IPS-18a (cell line): ENCODE measurements at regions not wholly inside any gene's neighbourhood (a gene's known extent, or its start where the extent isn't known, plus 50 kb on each side); places are given as distances from the start of the nearest gene placed in this dataset.

Experiments
- H3K27ac ChIP-seq: one replicate; pipeline ENCODE4 v1.5.1; 2013; ENCODE audit warnings: low read length
- H3K27me3 ChIP-seq: one replicate; pipeline ENCODE4 v1.6.1; 2013; ENCODE audit warnings: mild to moderate bottlenecking, low read length; ENCODE audit not compliant: control insufficient read depth, insufficient read depth
- H3K36me3 ChIP-seq: one replicate; pipeline ENCODE4 v1.6.1; 2013; ENCODE audit warnings: low read depth, low read length; ENCODE audit not compliant: control insufficient read depth
- H3K4me1 ChIP-seq: one replicate; pipeline ENCODE4 v1.6.1; 2013; ENCODE audit warnings: low read depth, low read length; ENCODE audit not compliant: control insufficient read depth
- H3K4me3 ChIP-seq: one replicate; pipeline ENCODE4 v1.5.1; 2013; ENCODE audit warnings: low read length
- H3K9ac ChIP-seq: one replicate; pipeline ENCODE4 v1.6.1; 2013; ENCODE audit warnings: mild to moderate bottlenecking, low read length, moderate library complexity
- H3K9me3 ChIP-seq: one replicate; pipeline ENCODE4 v1.6.1; 2013; ENCODE audit warnings: low read depth, low read length; ENCODE audit not compliant: control insufficient read depth

DNA sequence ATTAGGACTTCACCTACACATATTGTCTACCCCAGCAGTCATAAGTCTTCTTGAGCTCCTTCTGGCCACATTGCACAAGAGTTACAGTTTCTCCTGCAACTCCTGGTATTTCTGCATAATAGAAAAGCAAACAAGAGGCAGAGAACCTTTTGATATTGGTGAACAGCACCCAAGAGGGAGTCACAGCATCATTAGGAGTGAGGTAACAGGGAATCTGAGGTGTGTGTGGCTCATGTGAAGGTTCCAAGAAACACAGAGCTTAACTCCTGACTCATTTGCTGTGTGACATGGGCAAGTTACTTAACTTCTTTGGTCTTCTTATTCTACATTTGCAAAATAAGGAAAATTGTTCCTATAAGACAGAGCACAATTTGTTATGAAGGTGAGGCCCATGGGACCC is 374.6 kb downstream of the INSC start:
- Histone ChIP-seq H3K27ac (no peak overlapping the region), H3K4me3 (no peak overlapping the region), H3K9me3 (no peaks in the 10 kb centered on the region), H3K4me1 (no peaks in the 10 kb centered on the region), H3K36me3 (no peaks in the 10 kb centered on the region), H3K9ac (no peak overlapping the region), H3K27me3 (no peaks in the 10 kb centered on the region)

DNA sequence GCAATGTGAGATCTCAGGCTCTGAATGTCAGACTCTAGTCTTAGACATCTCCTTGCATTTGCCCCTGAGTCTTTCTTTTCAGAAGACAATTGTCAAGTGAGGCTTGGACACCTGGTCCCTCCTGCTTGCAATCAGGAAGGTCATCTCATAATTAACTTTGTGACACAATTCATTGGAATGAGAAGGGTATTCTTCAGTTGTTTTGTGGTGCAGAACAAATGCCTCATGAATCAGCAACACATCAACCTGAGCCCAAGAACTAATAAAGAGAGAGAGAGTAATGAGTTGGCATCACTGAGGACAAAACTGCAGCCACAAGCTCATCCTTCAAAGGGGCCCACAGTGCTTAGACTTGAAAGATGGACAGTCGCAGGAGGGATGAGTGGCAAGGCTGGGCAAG is 375.8 kb downstream of the INSC start:
- no peaks in the 10 kb centered on the region for H3K4me1 ChIP-seq

DNA sequence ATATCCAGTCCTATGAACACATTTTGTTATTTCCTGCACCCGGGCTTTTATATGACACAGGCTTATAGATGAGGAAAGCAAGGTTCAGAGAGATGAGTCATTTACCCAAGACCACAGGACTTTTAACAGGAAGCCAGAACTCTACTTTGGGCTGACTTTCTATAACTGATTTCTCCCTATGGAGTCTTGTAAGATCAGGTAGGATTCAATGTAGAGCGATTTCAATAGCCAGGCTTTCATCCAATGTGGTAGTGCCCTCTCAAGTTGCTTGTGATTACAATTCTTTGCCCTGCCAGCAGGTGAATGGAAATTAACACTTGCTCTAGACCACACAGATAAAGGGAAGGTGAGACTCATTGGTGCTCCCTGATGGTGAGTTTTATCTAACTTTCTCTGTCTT is 378.3 kb downstream of the INSC start:
- Histone ChIP-seq H3K27me3 (no peaks in the 10 kb centered on the region), H3K9me3 (no peaks in the 10 kb centered on the region)

More for the DNA sequence above, 375.8 kb downstream of the INSC start:
- Histone ChIP-seq H3K9ac (no peak overlapping the region), H3K9me3 (no peaks in the 10 kb centered on the region), H3K4me3 (no peak overlapping the region), H3K27ac (no peak overlapping the region), H3K36me3 (no peaks in the 10 kb centered on the region), H3K27me3 (no peaks in the 10 kb centered on the region)

DNA sequence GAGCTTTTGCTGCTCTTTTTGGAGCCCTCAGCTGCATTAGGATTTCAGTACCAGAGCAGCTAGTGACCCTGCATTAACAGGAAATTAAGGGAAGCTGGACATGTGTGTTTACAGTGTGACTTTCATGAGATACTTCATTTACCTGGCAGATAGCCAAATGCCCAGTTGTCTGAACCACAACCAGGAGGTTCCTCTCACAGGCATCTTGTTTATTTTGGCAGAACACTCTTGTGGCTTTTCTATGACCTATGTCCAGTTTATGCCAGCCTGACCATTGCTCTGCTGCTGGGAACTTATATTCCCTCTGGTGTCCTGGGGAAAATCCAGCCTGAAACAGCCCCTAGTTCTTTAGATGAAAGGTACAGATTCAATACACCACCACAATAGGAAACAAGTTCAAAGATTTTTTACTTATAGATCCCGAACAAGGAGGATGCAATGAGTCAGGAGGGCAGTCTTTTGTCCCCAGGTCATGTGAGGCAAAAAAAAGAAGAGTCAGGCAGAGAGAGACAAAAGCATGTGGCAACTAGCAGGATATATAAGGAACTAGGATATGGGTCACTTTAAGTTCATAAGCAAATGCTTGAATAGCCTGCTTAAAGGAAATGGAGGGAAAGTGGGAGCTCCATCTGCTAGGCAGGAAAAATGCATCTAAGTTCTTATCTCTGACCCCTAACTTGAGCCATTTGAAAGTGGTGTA is 379.3 kb downstream of the INSC start:
- no peak overlapping the region for H3K4me3 ChIP-seq
- no peaks in the 10 kb centered on the region for H3K27me3 ChIP-seq
- no peak overlapping the region for H3K27ac ChIP-seq
- H3K36me3 ChIP-seq = no peaks in the 10 kb centered on the region
- no peak overlapping the region for H3K9ac ChIP-seq
- no peaks in the 10 kb centered on the region for H3K9me3 ChIP-seq
- H3K4me1 ChIP-seq = peaks cover 5% of the 10 kb centered on the region

More for the DNA sequence above, 378.3 kb downstream of the INSC start:
- Histone ChIP-seq H3K4me3 (no peak overlapping the region), H3K4me1 (peaks cover 5% of the 10 kb centered on the region), H3K36me3 (no peaks in the 10 kb centered on the region), H3K9ac (no peak overlapping the region), H3K27ac (no peak overlapping the region)

DNA sequence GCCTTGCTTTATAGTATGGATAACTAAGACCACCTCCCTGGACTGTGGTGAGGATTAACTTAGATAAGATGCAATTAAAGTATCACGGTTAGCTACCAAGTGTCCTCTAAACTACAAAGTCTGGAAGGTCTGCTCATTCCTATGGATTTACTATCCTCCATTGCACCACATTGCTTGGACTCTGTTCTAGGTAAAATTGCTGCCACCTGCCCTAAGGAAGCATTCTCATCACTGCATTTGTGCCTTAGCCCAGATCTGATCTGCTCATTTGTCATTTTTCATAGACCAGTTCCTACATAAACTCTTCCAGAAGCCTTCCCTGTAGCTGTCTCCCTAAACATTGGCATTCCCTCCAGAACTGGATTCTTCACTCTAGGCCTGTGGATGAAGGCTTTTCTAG is 380.0 kb downstream of the INSC start:
- Histone ChIP-seq H3K27ac (no peak overlapping the region), H3K9ac (no peak overlapping the region), H3K27me3 (no peaks in the 10 kb centered on the region), H3K4me3 (no peak overlapping the region), H3K36me3 (no peaks in the 10 kb centered on the region), H3K9me3 (no peaks in the 10 kb centered on the region), H3K4me1 (peaks cover 5% of the 10 kb centered on the region)

DNA sequence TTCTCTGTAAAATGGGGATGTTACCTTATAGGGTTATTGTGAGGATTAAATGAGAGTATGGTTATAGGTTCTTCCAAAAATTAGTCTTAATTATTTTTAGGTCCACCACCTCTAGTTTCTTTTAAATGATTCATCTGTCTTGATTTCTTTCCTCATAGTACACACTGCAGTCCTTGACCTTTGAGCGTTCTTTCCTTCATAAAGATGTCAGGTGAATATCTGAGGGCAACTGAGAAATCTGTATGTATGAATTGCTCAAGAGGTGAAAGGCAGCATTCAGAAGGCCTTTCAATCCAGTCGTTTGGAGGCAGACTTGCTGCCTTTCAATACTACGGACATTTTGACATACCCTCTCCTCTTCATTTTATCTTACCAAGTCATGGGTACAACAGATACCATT is 380.7 kb downstream of the INSC start:
- H3K9ac ChIP-seq = no peak overlapping the region
- H3K36me3 ChIP-seq = no peaks in the 10 kb centered on the region
- H3K4me3 ChIP-seq = no peak overlapping the region
- no peaks in the 10 kb centered on the region for H3K27me3 ChIP-seq
- H3K4me1 ChIP-seq = peaks cover 5% of the 10 kb centered on the region
- no peak overlapping the region for H3K27ac ChIP-seq
- H3K9me3 ChIP-seq = no peaks in the 10 kb centered on the region

DNA sequence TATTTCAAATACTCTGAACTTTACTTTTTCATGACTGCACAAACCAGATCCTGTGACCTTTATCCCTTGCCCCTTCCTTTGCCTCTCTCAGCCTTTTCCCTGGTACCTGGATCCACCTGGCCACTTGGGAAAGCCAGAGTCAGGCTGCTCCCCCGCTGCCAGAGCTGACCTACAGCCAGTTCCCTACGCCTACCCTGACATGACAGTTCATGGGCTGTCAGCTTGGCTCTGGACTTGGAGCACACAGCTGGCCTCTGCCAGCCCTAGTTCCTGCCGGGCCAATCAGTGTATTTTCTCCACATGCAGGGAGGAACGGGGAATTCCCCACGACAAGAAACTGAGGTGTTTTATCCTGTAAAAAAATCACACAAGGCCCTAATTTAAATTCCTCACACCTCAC is 382.6 kb downstream of the INSC start:
- Histone ChIP-seq H3K9me3 (no peaks in the 10 kb centered on the region), H3K4me3 (no peak overlapping the region), H3K36me3 (no peaks in the 10 kb centered on the region), H3K9ac (no peak overlapping the region), H3K4me1 (peaks cover 10% of the 10 kb centered on the region), H3K27me3 (no peaks in the 10 kb centered on the region), H3K27ac (no peak overlapping the region)

DNA sequence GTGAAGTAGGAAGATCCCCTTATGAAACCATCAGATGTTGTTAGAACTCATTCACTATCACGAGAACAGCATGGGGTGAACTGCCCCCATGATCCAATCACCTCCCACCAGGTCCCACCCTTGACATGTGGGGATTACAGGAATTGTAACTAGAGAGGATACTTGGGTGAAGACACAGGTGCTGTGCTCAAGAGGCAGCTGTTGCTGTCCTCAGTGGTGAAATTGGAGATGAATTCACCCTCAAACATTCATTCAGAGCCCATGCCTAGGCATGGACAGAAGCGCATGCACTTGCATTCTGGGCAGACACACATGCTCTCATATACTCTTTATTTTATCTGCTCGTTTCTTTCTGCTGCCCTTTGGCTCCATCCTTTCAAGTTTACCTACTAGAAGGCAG is 385.0 kb downstream of the INSC start:
- Histone ChIP-seq H3K4me1 (peaks cover 10% of the 10 kb centered on the region), H3K9ac (no peak overlapping the region), H3K4me3 (no peak overlapping the region), H3K27ac (no peak overlapping the region), H3K27me3 (no peaks in the 10 kb centered on the region), H3K36me3 (no peaks in the 10 kb centered on the region), H3K9me3 (no peaks in the 10 kb centered on the region)

DNA sequence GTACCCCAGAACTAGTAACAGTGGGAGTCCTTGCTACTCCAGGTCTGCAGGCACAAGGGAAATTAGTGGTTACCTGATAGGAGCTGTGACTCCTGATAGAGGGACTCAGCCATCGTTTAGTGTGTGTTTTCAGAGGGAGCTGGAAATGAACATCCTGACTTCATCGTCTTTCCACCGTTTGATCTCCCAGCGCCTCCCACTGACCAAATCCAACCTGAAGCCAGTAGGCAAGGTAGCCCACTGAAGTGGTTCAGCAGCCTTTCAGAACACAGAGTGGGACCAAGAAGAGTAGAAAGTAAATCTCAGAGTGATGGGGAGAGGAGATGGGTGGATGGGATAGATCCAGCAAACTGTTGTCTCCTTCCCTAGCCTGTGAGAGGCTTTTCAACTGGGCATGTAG is 385.9 kb downstream of the INSC start:
- Histone ChIP-seq H3K9ac (no peak overlapping the region), H3K9me3 (no peaks in the 10 kb centered on the region)

DNA sequence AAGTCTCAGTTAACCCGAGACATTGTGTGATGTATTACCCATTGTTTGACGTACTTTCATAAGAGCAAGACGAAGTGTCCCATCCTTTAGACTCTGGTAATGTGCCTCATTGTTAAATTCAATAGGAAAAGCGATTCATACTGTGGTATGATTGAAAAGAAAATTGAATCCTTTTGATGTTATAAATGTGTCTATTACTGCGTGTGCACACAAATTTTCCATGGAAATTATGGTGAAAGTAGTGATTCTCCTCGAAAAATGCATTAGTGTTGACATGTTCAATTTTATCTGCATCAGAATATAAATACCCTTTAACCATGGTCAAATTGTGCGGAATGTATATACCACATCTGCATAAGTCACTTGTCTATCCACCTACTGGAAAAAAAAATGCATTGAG is 386.8 kb downstream of the INSC start:
- Histone ChIP-seq H3K36me3 (no peaks in the 10 kb centered on the region), H3K4me1 (peaks cover 10% of the 10 kb centered on the region), H3K27me3 (no peaks in the 10 kb centered on the region), H3K9ac (no peak overlapping the region), H3K27ac (no peak overlapping the region), H3K9me3 (no peaks in the 10 kb centered on the region), H3K4me3 (no peak overlapping the region)

More for the DNA sequence above, 385.9 kb downstream of the INSC start:
- no peak overlapping the region for H3K4me3 ChIP-seq
- no peaks in the 10 kb centered on the region for H3K27me3 ChIP-seq
- H3K27ac ChIP-seq = no peak overlapping the region
- H3K4me1 ChIP-seq = peaks cover 10% of the 10 kb centered on the region
- H3K36me3 ChIP-seq = no peaks in the 10 kb centered on the region

DNA sequence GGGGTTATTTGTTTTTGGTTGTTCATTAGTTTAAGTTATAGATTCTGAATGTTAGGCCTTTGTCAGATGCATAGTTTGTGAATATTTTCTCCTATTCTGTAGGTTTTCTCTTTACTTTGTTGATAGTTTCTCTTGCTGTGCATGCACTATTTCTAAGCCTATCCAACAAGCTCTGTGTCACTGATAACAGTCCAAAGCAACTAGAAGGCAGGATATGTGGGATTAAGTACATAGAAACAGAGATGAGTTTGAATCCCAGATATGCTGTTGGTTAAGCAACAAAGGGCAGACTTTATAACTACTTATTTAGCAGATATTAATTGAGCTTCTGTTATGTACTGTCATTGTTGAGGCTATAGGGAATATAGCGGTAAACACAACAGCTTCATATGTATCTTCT is 390.4 kb downstream of the INSC start:
- Histone ChIP-seq H3K9ac (no peak overlapping the region), H3K9me3 (no peaks in the 10 kb centered on the region), H3K36me3 (no peaks in the 10 kb centered on the region), H3K27ac (no peak overlapping the region), H3K4me1 (peaks cover 5% of the 10 kb centered on the region), H3K27me3 (no peaks in the 10 kb centered on the region), H3K4me3 (no peak overlapping the region)

DNA sequence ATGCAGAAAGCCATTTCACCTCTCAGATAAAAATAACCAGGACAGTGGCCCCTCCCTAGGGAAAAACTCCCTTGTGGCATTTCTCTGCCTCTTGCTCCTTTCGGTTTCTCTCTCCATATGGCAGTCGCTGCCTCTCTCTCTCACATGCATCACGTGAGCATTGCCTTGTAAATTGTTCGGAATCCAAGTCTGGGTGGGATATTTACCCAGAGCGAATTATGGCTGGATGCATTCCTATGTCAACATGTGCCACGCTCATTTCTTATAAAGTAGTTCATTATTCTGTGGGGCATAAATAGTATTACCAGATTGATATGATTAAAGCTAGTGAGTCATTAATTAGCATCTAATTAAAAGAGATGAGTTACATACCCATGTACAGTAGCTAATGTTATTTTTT is 392.9 kb downstream of the INSC start:
- Histone ChIP-seq H3K9me3 (no peaks in the 10 kb centered on the region), H3K9ac (no peak overlapping the region), H3K27ac (no peak overlapping the region), H3K4me1 (no peaks in the 10 kb centered on the region), H3K4me3 (no peak overlapping the region), H3K36me3 (no peaks in the 10 kb centered on the region), H3K27me3 (no peaks in the 10 kb centered on the region)
